ENCODE measurements at regions not wholly inside any gene's neighbourhood (a gene's known extent, or its start where the extent isn't known, plus 50 kb on each side); places are given as distances from the start of the nearest gene placed in this dataset.
"Not testable (repeated sequence)": the region's sequence is repeated elsewhere in the genome, so short reads cannot be mapped to it uniquely, and the experiment has no call there.

DNA sequence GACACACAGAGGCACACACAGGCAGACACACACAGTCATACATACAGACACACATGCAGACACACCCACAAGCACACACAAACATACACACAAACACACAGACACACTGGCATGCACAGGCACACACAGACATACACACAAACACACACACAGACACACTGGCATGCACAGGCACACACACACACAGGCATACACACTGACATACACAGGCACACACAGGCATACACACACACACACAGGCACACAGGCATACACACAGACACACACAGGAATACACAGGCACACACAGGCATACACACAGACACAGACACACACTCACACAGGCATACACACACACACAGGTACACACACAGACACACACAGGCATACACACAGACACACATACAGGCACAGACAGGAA lies 340.7 kb upstream of the VSTM2A start:
- intact Hi-C loops (cut with micrococcal nuclease): loop anchor here (5.0 kb wide), 1 partner anchor 101 kb away; no protein-coding TSS in a partner anchor
- H3K4me3 Mint-ChIP-seq: no peak overlapping the region
- DNase-seq: no peak
- H3K27me3 Mint-ChIP-seq: no peaks in the 10 kb centered on the region
- ATAC-seq (ENCODE audit: low read depth): no peak
- POLR2A ChIA-PET: no interaction called here
- H3K27ac Mint-ChIP-seq: no peak overlapping the region
- peaks cover 12% of the 10 kb centered on the region for H3K9me3 Mint-ChIP-seq
- CTCF ChIA-PET: no interaction called here
- H3K4me1 Mint-ChIP-seq: no peaks in the 10 kb centered on the region
- TF ChIP-seq, protein P1, sequence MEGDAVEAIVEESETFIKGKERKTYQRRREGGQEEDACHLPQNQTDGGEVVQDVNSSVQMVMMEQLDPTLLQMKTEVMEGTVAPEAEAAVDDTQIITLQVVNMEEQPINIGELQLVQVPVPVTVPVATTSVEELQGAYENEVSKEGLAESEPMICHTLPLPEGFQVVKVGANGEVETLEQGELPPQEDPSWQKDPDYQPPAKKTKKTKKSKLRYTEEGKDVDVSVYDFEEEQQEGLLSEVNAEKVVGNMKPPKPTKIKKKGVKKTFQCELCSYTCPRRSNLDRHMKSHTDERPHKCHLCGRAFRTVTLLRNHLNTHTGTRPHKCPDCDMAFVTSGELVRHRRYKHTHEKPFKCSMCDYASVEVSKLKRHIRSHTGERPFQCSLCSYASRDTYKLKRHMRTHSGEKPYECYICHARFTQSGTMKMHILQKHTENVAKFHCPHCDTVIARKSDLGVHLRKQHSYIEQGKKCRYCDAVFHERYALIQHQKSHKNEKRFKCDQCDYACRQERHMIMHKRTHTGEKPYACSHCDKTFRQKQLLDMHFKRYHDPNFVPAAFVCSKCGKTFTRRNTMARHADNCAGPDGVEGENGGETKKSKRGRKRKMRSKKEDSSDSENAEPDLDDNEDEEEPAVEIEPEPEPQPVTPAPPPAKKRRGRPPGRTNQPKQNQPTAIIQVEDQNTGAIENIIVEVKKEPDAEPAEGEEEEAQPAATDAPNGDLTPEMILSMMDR (IDR thresholded peaks at IDR 0.05): no peak
- H3K36me3 Mint-ChIP-seq (ENCODE audit: low read depth): no peaks in the 10 kb centered on the region

DNA sequence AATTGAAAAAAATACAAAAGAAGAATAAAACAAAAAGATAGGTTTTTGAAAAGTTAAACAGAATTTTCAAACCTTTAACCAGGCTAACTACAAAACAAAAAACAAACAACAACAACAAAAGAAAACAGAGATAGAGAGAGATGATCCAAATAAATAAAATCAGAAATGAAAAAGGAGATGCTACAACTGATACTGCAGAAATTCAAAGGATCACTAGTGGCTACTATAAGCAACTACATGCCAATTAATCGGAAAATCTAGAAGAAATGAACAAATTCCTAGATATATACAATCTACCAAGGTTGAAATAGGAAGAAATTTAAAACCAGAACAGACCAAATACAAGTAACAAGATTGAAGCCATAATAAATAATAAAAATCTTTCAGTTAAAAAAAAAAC lies 326.8 kb upstream of the VSTM2A start:
- intact Hi-C loops (cut with micrococcal nuclease): loop anchor here (5.0 kb wide), 1 partner anchor 82 kb away; no protein-coding TSS in a partner anchor
- Mint-ChIP-seq H3K9me3 (peaks cover 38% of the 10 kb centered on the region), H3K27ac (no peak overlapping the region), H3K27me3 (no peaks in the 10 kb centered on the region), H3K36me3 (ENCODE audit: low read depth) (no peaks in the 10 kb centered on the region), H3K4me3 (no peak overlapping the region), H3K4me1 (no peaks in the 10 kb centered on the region)
- TF ChIP-seq, protein P1 (IDR thresholded peaks at IDR 0.05): no peak
- POLR2A ChIA-PET: no interaction called here
- no peak for ATAC-seq (ENCODE audit: low read depth)
- no peak for DNase-seq
- CTCF ChIA-PET: no interaction called here

DNA sequence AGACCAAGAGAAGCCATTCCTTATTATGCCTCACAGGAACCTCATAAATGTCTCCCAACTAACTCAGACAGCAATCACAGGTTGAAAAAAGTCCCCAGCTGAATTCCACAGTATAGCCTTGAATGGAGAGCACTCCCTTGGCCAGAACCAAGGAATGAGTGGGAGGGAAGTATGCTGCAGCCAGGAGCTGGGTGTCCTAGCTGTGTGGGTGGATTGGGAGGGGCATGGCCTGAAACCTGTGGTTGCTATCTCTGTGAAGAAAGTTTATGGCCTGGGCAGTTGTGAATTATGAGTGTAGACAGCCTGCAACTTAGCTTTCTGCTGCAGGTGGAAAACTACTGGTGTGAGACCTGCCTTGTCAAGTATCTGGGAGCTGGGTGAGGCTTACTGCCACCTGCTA lies 316.1 kb upstream of the VSTM2A start:
- H3K27me3 Mint-ChIP-seq; POLR2A ChIA-PET; ATAC-seq (ENCODE audit: low read depth); DNase-seq; H3K36me3 Mint-ChIP-seq (ENCODE audit: low read depth); H3K4me1 Mint-ChIP-seq; CTCF ChIA-PET; H3K9me3 Mint-ChIP-seq; intact Hi-C loops (cut with micrococcal nuclease); H3K27ac Mint-ChIP-seq; H3K4me3 Mint-ChIP-seq: not testable (repeated sequence)

DNA sequence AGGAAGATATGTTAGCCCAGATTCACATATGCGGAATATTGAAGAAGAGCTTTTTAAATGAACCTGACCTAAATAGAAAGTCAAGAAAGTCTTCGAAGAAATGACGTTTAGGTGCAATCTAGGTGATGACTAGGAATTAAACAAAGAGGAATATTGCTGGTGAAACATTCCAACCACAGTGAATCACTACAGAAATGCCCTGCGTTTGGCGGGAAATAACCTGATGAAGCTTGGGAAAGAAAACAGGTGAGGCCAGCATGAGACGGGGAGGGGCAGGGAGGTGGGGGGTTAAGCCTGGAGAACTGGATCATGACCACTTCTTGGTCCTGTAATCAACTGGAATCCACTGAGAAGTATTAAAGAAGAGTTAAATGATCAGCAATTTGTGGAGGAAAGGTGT lies 299.4 kb upstream of the VSTM2A start:
- H3K27me3 Mint-ChIP-seq: no peaks in the 10 kb centered on the region
- intact Hi-C loops (cut with micrococcal nuclease): no loop called here

DNA sequence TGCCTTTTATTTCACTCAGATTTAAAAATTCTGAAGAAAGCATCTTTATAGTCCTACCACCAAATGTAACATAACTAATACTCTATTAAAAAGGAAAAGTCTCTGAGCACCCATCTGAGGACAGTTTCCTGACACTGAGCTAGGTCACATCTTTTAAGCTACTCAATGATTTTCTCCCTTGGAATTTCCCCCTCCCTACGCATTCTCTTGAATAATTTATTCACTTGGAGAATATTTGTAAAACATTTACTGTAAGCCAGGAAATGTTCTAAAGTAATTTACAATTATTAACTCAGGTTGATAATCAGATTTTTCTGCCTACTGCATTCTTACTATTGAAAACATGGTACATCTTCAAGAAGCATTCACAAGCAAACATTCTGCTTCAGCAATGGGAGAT lies 297.2 kb upstream of the VSTM2A start:
- no peaks in the 10 kb centered on the region for H3K27me3 Mint-ChIP-seq
- intact Hi-C loops (cut with micrococcal nuclease): no loop called here
- TF ChIP-seq, protein P1 (IDR thresholded peaks at IDR 0.05): no peak
- no peak for ATAC-seq (ENCODE audit: low read depth)
- no peak for DNase-seq
- H3K27ac Mint-ChIP-seq: no peak overlapping the region
- peaks cover 7% of the 10 kb centered on the region for H3K9me3 Mint-ChIP-seq
- H3K4me3 Mint-ChIP-seq: no peak overlapping the region
- POLR2A ChIA-PET: no interaction called here
- H3K36me3 Mint-ChIP-seq (ENCODE audit: low read depth): no peaks in the 10 kb centered on the region
- H3K4me1 Mint-ChIP-seq: no peaks in the 10 kb centered on the region
- CTCF ChIA-PET: no interaction called here

More for the DNA sequence above, 299.4 kb upstream of the VSTM2A start:
- ATAC-seq (ENCODE audit: low read depth) (no peak), DNase-seq (no peak)
- Mint-ChIP-seq H3K4me1 (no peaks in the 10 kb centered on the region), H3K9me3 (peaks cover 10% of the 10 kb centered on the region), H3K36me3 (ENCODE audit: low read depth) (no peaks in the 10 kb centered on the region), H3K27ac (no peak overlapping the region), H3K4me3 (no peak overlapping the region)
- CTCF ChIA-PET: no interaction called here
- TF ChIP-seq, protein P1 (IDR thresholded peaks at IDR 0.05): no peak
- POLR2A ChIA-PET: no interaction called here

DNA sequence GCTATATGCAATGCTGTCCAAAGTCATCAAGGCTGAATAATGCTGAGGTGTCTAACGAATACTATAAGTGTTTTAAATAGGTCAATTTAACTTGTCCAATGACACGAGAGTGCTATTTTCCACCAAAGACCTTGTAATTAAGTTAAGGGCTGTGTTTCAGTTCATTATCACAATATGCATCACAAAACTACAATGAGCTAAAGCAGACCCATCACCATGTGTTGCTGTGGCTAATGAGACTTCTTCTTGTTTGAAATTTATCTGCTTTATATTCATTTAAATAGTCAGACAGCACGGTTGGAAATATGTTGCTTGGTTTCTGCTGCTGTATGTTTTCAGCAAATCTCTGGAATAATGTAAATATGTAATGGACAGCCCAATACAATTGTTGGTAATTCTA lies 292.5 kb upstream of the VSTM2A start:
- TF ChIP-seq, protein P1 (IDR thresholded peaks at IDR 0.05): no peak
- Mint-ChIP-seq H3K27ac (no peak overlapping the region), H3K27me3 (no peaks in the 10 kb centered on the region), H3K36me3 (ENCODE audit: low read depth) (no peaks in the 10 kb centered on the region), H3K9me3 (peaks cover 4% of the 10 kb centered on the region), H3K4me3 (no peak overlapping the region), H3K4me1 (no peaks in the 10 kb centered on the region)
- intact Hi-C loops (cut with micrococcal nuclease): no loop called here
- CTCF ChIA-PET: no interaction called here
- POLR2A ChIA-PET: no interaction called here
- ATAC-seq (ENCODE audit: low read depth) (no peak), DNase-seq (no peak)

Data from activated B cell treated with CpG ODN at 0.5 μM for 24 hours (primary cell).